ENCODE measurements at regions not wholly inside any gene's neighbourhood (a gene's known extent, or its start where the extent isn't known, plus 50 kb on each side); places are given as distances from the start of the nearest gene placed in this dataset.

- H3F3A ChIP-seq (ENCODE audit: control insufficient read depth, insufficient read depth), result no peaks in the 10 kb centered on the region
- no peaks in the 10 kb centered on the region for H3K36me3 ChIP-seq (ENCODE audit: control insufficient read depth, low read length)
- no peaks in the 10 kb centered on the region for H3K9me3 ChIP-seq (ENCODE audit: control insufficient read depth, insufficient read depth, low read length)
- no peak overlapping the region for H3K4me2 ChIP-seq (ENCODE audit: low read length)
- no peak overlapping the region for H3K27ac ChIP-seq (ENCODE audit: low read depth, low read length)
- no peaks in the 10 kb centered on the region for H3K27me3 ChIP-seq (ENCODE audit: control insufficient read depth, low read length)
- no peaks in the 10 kb centered on the region for H3K4me1 ChIP-seq (ENCODE audit: control insufficient read depth, low read length)
- TF ChIP-seq, protein P1, sequence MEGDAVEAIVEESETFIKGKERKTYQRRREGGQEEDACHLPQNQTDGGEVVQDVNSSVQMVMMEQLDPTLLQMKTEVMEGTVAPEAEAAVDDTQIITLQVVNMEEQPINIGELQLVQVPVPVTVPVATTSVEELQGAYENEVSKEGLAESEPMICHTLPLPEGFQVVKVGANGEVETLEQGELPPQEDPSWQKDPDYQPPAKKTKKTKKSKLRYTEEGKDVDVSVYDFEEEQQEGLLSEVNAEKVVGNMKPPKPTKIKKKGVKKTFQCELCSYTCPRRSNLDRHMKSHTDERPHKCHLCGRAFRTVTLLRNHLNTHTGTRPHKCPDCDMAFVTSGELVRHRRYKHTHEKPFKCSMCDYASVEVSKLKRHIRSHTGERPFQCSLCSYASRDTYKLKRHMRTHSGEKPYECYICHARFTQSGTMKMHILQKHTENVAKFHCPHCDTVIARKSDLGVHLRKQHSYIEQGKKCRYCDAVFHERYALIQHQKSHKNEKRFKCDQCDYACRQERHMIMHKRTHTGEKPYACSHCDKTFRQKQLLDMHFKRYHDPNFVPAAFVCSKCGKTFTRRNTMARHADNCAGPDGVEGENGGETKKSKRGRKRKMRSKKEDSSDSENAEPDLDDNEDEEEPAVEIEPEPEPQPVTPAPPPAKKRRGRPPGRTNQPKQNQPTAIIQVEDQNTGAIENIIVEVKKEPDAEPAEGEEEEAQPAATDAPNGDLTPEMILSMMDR (IDR thresholded peaks at IDR 0.05; ENCODE audit: low read depth, low read length, poor library complexity, severe bottlenecking), result no peak
- no peak for TF ChIP-seq EZH2phosphoT487 (IDR thresholded peaks at IDR 0.05; ENCODE audit: borderline replicate concordance, low read length)
- H4K20me1 ChIP-seq (ENCODE audit: control insufficient read depth, insufficient read depth, low read depth, low read length), result no peaks in the 10 kb centered on the region
- no peaks in the 10 kb centered on the region for H3K9me2 ChIP-seq (replicated peaks; ENCODE audit: control insufficient read depth, low read length)
- H3K79me2 ChIP-seq (ENCODE audit: control insufficient read depth, low read length), result no peaks in the 10 kb centered on the region
- H3K4me3 ChIP-seq (ENCODE audit: low read length), result no peak overlapping the region
Measured at GRCh38 chr20:51860111-51860882, 58.0 kb upstream of the SALL4 start.

- no peak for TF ChIP-seq EZH2phosphoT487 (IDR thresholded peaks at IDR 0.05; ENCODE audit: borderline replicate concordance, low read length)
- TF ChIP-seq, protein P1 (IDR thresholded peaks at IDR 0.05; ENCODE audit: low read depth, low read length, poor library complexity, severe bottlenecking), result no peak
- no peak overlapping the region for H3K4me2 ChIP-seq (ENCODE audit: low read length)
- no peaks in the 10 kb centered on the region for H3K27me3 ChIP-seq (ENCODE audit: control insufficient read depth, low read length)
Measured at GRCh38 chr20:51856432-51856831, 54.1 kb upstream of the SALL4 start.

GRCh38 chr20:51854921-51855320 is 52.6 kb upstream of the SALL4 start:
- Histone ChIP-seq H3K79me2 (ENCODE audit: control insufficient read depth, low read length) (no peaks in the 10 kb centered on the region), H3K27ac (ENCODE audit: low read depth, low read length) (no peak overlapping the region), H3K4me3 (ENCODE audit: low read length) (no peak overlapping the region), H3K9me3 (ENCODE audit: control insufficient read depth, insufficient read depth, low read length) (no peaks in the 10 kb centered on the region), H3K4me1 (ENCODE audit: control insufficient read depth, low read length) (no peaks in the 10 kb centered on the region), H3K4me2 (ENCODE audit: low read length) (no peak overlapping the region), H3K36me3 (ENCODE audit: control insufficient read depth, low read length) (no peaks in the 10 kb centered on the region), H4K20me1 (ENCODE audit: control insufficient read depth, insufficient read depth, low read depth, low read length) (no peaks in the 10 kb centered on the region), H3K27me3 (ENCODE audit: control insufficient read depth, low read length) (no peaks in the 10 kb centered on the region), H3K9me2 (replicated peaks; ENCODE audit: control insufficient read depth, low read length) (no peaks in the 10 kb centered on the region), H3F3A (ENCODE audit: control insufficient read depth, insufficient read depth) (no peaks in the 10 kb centered on the region)
- TF ChIP-seq, protein P1 (IDR thresholded peaks at IDR 0.05; ENCODE audit: low read depth, low read length, poor library complexity, severe bottlenecking), result no peak
- no peak for TF ChIP-seq EZH2phosphoT487 (IDR thresholded peaks at IDR 0.05; ENCODE audit: borderline replicate concordance, low read length)

More at GRCh38 chr20:51856432-51856831, 54.1 kb upstream of the SALL4 start:
- Histone ChIP-seq H3K27ac (ENCODE audit: low read depth, low read length) (no peak overlapping the region), H3K79me2 (ENCODE audit: control insufficient read depth, low read length) (no peaks in the 10 kb centered on the region), H3F3A (ENCODE audit: control insufficient read depth, insufficient read depth) (no peaks in the 10 kb centered on the region), H3K4me1 (ENCODE audit: control insufficient read depth, low read length) (no peaks in the 10 kb centered on the region), H3K4me3 (ENCODE audit: low read length) (no peak overlapping the region), H4K20me1 (ENCODE audit: control insufficient read depth, insufficient read depth, low read depth, low read length) (no peaks in the 10 kb centered on the region), H3K9me3 (ENCODE audit: control insufficient read depth, insufficient read depth, low read length) (no peaks in the 10 kb centered on the region), H3K36me3 (ENCODE audit: control insufficient read depth, low read length) (no peaks in the 10 kb centered on the region), H3K9me2 (replicated peaks; ENCODE audit: control insufficient read depth, low read length) (no peaks in the 10 kb centered on the region)
